Epithelial cell of esophagus (primary cell): ENCODE measurements at regions not wholly inside any gene's neighbourhood (a gene's known extent, or its start where the extent isn't known, plus 50 kb on each side); places are given as distances from the start of the nearest gene placed in this dataset.
"Not testable (repeated sequence)": the region's sequence is repeated elsewhere in the genome, so short reads cannot be mapped to it uniquely, and the experiment has no call there.

Experiments
- DNase-seq: peaks from one replicate; pipeline ENCODE4 v3.0.0; 2010; ENCODE audit warnings: low read depth
- H3K4me3 ChIP-seq: 2 replicates; pipeline ENCODE4 v1.5.1; 2011; ENCODE audit warnings: mild to moderate bottlenecking, low read length, control low read depth
- CTCF ChIP-seq: IDR thresholded peaks from 2 replicates; pipeline ENCODE4 v1.5.1; 2011; ENCODE audit warnings: low read depth, mild to moderate bottlenecking, low read length, control low read depth, inconsistent platforms; ENCODE audit not compliant: insufficient read depth; ENCODE audit errors: missing control alignments

- no peak for DNase-seq
- no peak overlapping the region for H3K4me3 ChIP-seq
These were observed 500.4 kb upstream of the KLHL4 start for GRCh38 chrX:87017210-87017609.

GRCh38 chrX:87033115-87033514 lies 484.5 kb upstream of the KLHL4 start:
- not testable (repeated sequence) for H3K4me3 ChIP-seq, DNase-seq

More at GRCh38 chrX:87017210-87017609, 500.4 kb upstream of the KLHL4 start:
- no peak for TF ChIP-seq CTCF

- no peak for DNase-seq
- no peak for TF ChIP-seq CTCF
- no peak overlapping the region for H3K4me3 ChIP-seq
These were observed 472.2 kb upstream of the KLHL4 start for GRCh38 chrX:87045352-87045751.

GRCh38 chrX:87049567-87049966 lies 468.0 kb upstream of the KLHL4 start:
- no peak for TF ChIP-seq CTCF
- no peak overlapping the region for H3K4me3 ChIP-seq
- DNase-seq, result no peak

- no peak for TF ChIP-seq CTCF
- no peak for DNase-seq
- no peak overlapping the region for H3K4me3 ChIP-seq
These were observed 454.0 kb upstream of the KLHL4 start for GRCh38 chrX:87063642-87064041.

GRCh38 chrX:87064502-87064901 lies 453.1 kb upstream of the KLHL4 start:
- no peak overlapping the region for H3K4me3 ChIP-seq
- no peak for DNase-seq
- no peak for TF ChIP-seq CTCF

GRCh38 chrX:87067795-87068369 lies 449.7 kb upstream of the KLHL4 start:
- no peak overlapping the region for H3K4me3 ChIP-seq
- no peak for DNase-seq
- TF ChIP-seq CTCF, result no peak
